ENCODE measurements at regions not wholly inside any gene's neighbourhood (a gene's known extent, or its start where the extent isn't known, plus 50 kb on each side); places are given as distances from the start of the nearest gene placed in this dataset.

GRCh38 chr3:176009256-176009655 lies 1150.1 kb downstream of the NAALADL2 start:
- TF ChIP-seq POLR2A (IDR thresholded peaks at IDR 0.05) (no peak), CTCF (IDR thresholded peaks at IDR 0.05) (no peak)
- no peak overlapping the region for H3K4me3 ChIP-seq
- no peak for DNase-seq
- no peaks in the 10 kb centered on the region for H3K27me3 ChIP-seq
- no peaks in the 10 kb centered on the region for H3K9me3 ChIP-seq
- H3K36me3 ChIP-seq: no peaks in the 10 kb centered on the region
- H3K27ac ChIP-seq: no peak overlapping the region
- no peaks in the 10 kb centered on the region for H3K4me1 ChIP-seq

GRCh38 chr3:176005564-176005963 lies 1146.4 kb downstream of the NAALADL2 start:
- DNase-seq: no peak
- no peak overlapping the region for H3K27ac ChIP-seq
- no peak for TF ChIP-seq CTCF (IDR thresholded peaks at IDR 0.05)
- no peaks in the 10 kb centered on the region for H3K4me1 ChIP-seq
- H3K9me3 ChIP-seq: no peaks in the 10 kb centered on the region
- no peak overlapping the region for H3K4me3 ChIP-seq
- H3K36me3 ChIP-seq: no peaks in the 10 kb centered on the region
- no peaks in the 10 kb centered on the region for H3K27me3 ChIP-seq

- no peak for TF ChIP-seq CTCF (IDR thresholded peaks at IDR 0.05)
- DNase-seq: no peak
- Histone ChIP-seq H3K9me3 (no peaks in the 10 kb centered on the region), H3K27me3 (no peaks in the 10 kb centered on the region), H3K4me1 (no peaks in the 10 kb centered on the region), H3K4me3 (no peak overlapping the region), H3K36me3 (no peaks in the 10 kb centered on the region), H3K27ac (no peak overlapping the region)
Observed at GRCh38 chr3:175989161-175989560, 1130.0 kb downstream of the NAALADL2 start.

- TF ChIP-seq CTCF (IDR thresholded peaks at IDR 0.05): no peak
- TF ChIP-seq POLR2A (IDR thresholded peaks at IDR 0.05): no peak
- Histone ChIP-seq H3K27ac (no peak overlapping the region), H3K27me3 (no peaks in the 10 kb centered on the region), H3K9me3 (no peaks in the 10 kb centered on the region), H3K36me3 (no peaks in the 10 kb centered on the region), H3K4me3 (no peak overlapping the region), H3K4me1 (no peaks in the 10 kb centered on the region)
- DNase-seq: no peak
Observed at GRCh38 chr3:175988401-175988800, 1129.3 kb downstream of the NAALADL2 start.

- DNase-seq: no peak
- no peaks in the 10 kb centered on the region for H3K9me3 ChIP-seq
- no peak overlapping the region for H3K4me3 ChIP-seq
- no peaks in the 10 kb centered on the region for H3K4me1 ChIP-seq
- no peak for TF ChIP-seq CTCF (IDR thresholded peaks at IDR 0.05)
- TF ChIP-seq POLR2A (IDR thresholded peaks at IDR 0.05): no peak
- H3K27ac ChIP-seq: no peak overlapping the region
- H3K27me3 ChIP-seq: no peaks in the 10 kb centered on the region
- H3K36me3 ChIP-seq: no peaks in the 10 kb centered on the region
Observed at GRCh38 chr3:175985781-175986180, 1126.6 kb downstream of the NAALADL2 start.

- Histone ChIP-seq H3K4me3 (no peak overlapping the region), H3K27me3 (no peaks in the 10 kb centered on the region), H3K27ac (no peak overlapping the region), H3K9me3 (no peaks in the 10 kb centered on the region), H3K4me1 (no peaks in the 10 kb centered on the region), H3K36me3 (no peaks in the 10 kb centered on the region)
- no peak for TF ChIP-seq POLR2A (IDR thresholded peaks at IDR 0.05)
- TF ChIP-seq CTCF (IDR thresholded peaks at IDR 0.05): no peak
- DNase-seq: no peak
Observed at GRCh38 chr3:175983379-175983778, 1124.2 kb downstream of the NAALADL2 start.

All from Peyer's patch (tissue), 4 donors.